BE2C (cell line): ENCODE measurements at regions not wholly inside any gene's neighbourhood (a gene's known extent, or its start where the extent isn't known, plus 50 kb on each side); places are given as distances from the start of the nearest gene placed in this dataset.

ENCODE experiments used
- DNase-seq: peaks from one replicate; pipeline ENCODE4 v3.0.0-alpha.2; 2020
- H3K27me3 ChIP-seq: fragments of 250-450 bp; sonication (Bioruptor Pico); 2 replicates; pipeline ENCODE4 v1.5.1; 2020; ENCODE audit warnings: mild to moderate bottlenecking
- H3K36me3 ChIP-seq: fragments of 250-450 bp; sonication (Bioruptor Pico); 2 replicates; pipeline ENCODE4 v1.5.1; 2020; ENCODE audit warnings: mild to moderate bottlenecking
- H3K4me1 ChIP-seq: fragments of 250-450 bp; sonication (Bioruptor Pico); 2 replicates; pipeline ENCODE4 v1.5.1; 2020
- H3K4me3 ChIP-seq: 2 replicates; pipeline ENCODE4 v1.5.1; 2011; ENCODE audit warnings: low read depth, low read length
- H3K9me3 ChIP-seq: fragments of 250-450 bp; sonication (Bioruptor Pico); 2 replicates; pipeline ENCODE4 v1.5.1; 2020
- CTCF ChIP-seq: IDR thresholded peaks from 2 replicates; pipeline ENCODE4 v1.5.1; 2012; ENCODE audit warnings: mild to moderate bottlenecking, low read depth, low read length

GRCh38 chr6:44608175-44608574, 220.7 kb downstream of the CDC5L start:
- DNase-seq, result no peak
- Histone ChIP-seq H3K4me3 (no peak overlapping the region), H3K27me3 (no peaks in the 10 kb centered on the region), H3K4me1 (no peaks in the 10 kb centered on the region), H3K36me3 (no peaks in the 10 kb centered on the region), H3K9me3 (no peaks in the 10 kb centered on the region)
- no peak for TF ChIP-seq CTCF

GRCh38 chr6:44609051-44609612, 221.6 kb downstream of the CDC5L start:
- H3K27me3 ChIP-seq, result no peaks in the 10 kb centered on the region
- no peaks in the 10 kb centered on the region for H3K4me1 ChIP-seq
- H3K36me3 ChIP-seq, result no peaks in the 10 kb centered on the region
- TF ChIP-seq CTCF, result no peak
- no peaks in the 10 kb centered on the region for H3K9me3 ChIP-seq
- DNase-seq, result no peak
- H3K4me3 ChIP-seq, result no peak overlapping the region

DNA sequence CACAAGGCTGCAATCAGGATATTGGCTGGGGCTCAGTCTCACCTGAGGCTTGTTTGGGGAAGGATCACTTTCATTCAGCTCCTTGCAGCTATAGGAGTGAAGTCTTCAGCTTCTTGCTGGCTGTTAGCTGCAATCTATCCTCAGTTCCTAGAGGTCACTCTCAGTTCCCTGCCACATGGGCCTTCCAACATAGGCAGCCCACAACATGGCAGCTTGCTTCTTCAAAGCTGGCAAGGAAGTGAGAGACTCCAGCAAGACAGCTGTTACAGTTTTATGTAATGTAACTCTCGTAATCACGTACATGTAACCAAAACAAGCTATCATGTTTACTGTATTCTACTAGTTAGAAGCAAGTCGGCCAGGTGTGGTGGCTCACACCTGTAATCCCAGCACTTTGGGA, 226.9 kb downstream of the CDC5L start:
- no peak for DNase-seq
- no peaks in the 10 kb centered on the region for H3K4me1 ChIP-seq
- no peak for TF ChIP-seq CTCF
- H3K4me3 ChIP-seq, result no peak overlapping the region
- H3K9me3 ChIP-seq, result no peaks in the 10 kb centered on the region
- H3K36me3 ChIP-seq, result no peaks in the 10 kb centered on the region
- no peaks in the 10 kb centered on the region for H3K27me3 ChIP-seq

DNA sequence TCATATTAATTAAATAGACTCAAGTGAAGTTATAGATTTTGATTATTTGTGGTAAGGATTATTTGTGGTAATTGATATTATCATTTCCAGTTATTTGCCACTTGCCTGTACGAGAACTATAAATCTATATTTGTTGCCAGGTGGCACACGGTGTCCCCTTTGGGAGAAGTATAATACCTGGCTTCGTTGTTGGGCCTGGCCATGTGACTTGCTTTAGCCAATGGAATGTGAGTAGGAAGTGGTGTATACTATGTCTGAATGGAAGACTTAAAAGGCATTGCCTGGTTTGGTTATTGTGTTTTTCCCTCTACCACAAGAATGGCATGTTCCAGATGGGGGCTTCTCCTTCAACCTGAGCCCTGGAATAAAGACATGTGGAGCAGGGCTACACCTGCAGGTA, 228.1 kb downstream of the CDC5L start:
- Histone ChIP-seq H3K4me1 (no peaks in the 10 kb centered on the region), H3K27me3 (no peaks in the 10 kb centered on the region), H3K4me3 (no peak overlapping the region), H3K9me3 (no peaks in the 10 kb centered on the region), H3K36me3 (no peaks in the 10 kb centered on the region)
- no peak for DNase-seq
- TF ChIP-seq CTCF, result no peak

DNA sequence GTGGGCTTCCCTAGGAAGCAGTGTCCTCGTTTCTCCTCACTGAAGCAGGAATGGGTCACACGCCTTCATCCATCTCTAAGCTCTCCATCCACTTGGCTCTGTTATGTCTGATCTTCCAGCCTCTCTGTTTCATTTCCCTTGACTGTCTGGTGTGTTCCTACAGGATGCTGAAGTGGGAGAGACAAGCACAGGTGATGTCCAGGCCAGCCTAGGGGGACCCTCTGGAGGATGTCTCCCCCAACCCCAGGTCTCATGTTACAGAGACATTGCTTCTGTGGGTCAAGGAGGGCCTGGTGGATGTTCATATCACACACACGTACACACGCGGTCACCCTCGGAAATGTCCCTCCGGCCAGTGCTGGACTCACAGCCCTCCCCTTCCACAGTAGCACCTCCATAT, 229.9 kb downstream of the CDC5L start:
- no peaks in the 10 kb centered on the region for H3K27me3 ChIP-seq

More for the DNA sequence above, 229.9 kb downstream of the CDC5L start:
- Histone ChIP-seq H3K4me3 (no peak overlapping the region), H3K9me3 (no peaks in the 10 kb centered on the region), H3K4me1 (no peaks in the 10 kb centered on the region), H3K36me3 (no peaks in the 10 kb centered on the region)
- DNase-seq, result no peak
- no peak for TF ChIP-seq CTCF
